Vagina (tissue), 2 donors: ENCODE measurements at regions not wholly inside any gene's neighbourhood (a gene's known extent, or its start where the extent isn't known, plus 50 kb on each side); places are given as distances from the start of the nearest gene placed in this dataset.
A peak's percentile ranks its signal among the peaks of the same experiment; 100 is the strongest.

Source experiments
- DNase-seq, 2 donors: peaks; one replicate each; pipeline ENCODE4 v3.0.0-alpha.2; 2017; ENCODE audit errors: extremely low spot score in 2 of 2
- H3K27ac ChIP-seq: fragments of 200-600 bp; sonication (generic); one replicate; pipeline ENCODE4 v1.5.1; 2019
- H3K27me3 ChIP-seq: fragments of 200-600 bp; sonication (generic); one replicate; pipeline ENCODE4 v1.5.1; 2019
- H3K36me3 ChIP-seq, 2 donors: fragments of 200-600 bp; sonication (generic); one replicate each; pipeline ENCODE4 v1.5.1; 2017 to 2019
- H3K4me1 ChIP-seq: fragments of 200-600 bp; sonication (generic); one replicate; pipeline ENCODE4 v1.5.1; 2019
- H3K4me3 ChIP-seq, 2 donors: fragments of 200-600 bp; sonication (generic); 1 replicate in 1 of 2; 2 replicates in 1 of 2; pipeline ENCODE4 v1.5.1; 2016 to 2019
- H3K9me3 ChIP-seq: fragments of 200-600 bp; sonication (generic); one replicate; pipeline ENCODE4 v1.5.1; 2019
- CTCF ChIP-seq, 3 experiments: fragments of 450-650 bp in 2 of 3; fragments of 200-600 bp in 1 of 3; sonication (generic) in 1 of 3; IDR thresholded peaks; one replicate each; pipeline ENCODE4 v1.5.1; 2017 to 2019; ENCODE audit warnings: antibody characterized with exemption in 3 of 3, mild to moderate bottlenecking in 2 of 3, moderate library complexity in 2 of 3
- POLR2A ChIP-seq, 2 donors: fragments of 450-650 bp; IDR thresholded peaks; one replicate each; pipeline ENCODE4 v1.6.1; 2017; ENCODE audit warnings: antibody characterized with exemption in 2 of 2, mild to moderate bottlenecking in 2 of 2, moderate library complexity in 2 of 2
- POLR2AphosphoS5 ChIP-seq, 2 donors: sonication (generic); formaldehyde crosslinking; IDR thresholded peaks; one replicate each; pipeline ENCODE4 v1.9.0; 2017; ENCODE audit warnings: antibody characterized with exemption in 2 of 2, mild to moderate bottlenecking in 2 of 2, low read depth in 1 of 2; ENCODE audit not compliant: insufficient read depth in 1 of 2
- intact Hi-C: fragments of 100-400 bp; cut with DNase I; formaldehyde crosslinking; loops from one replicate; pipeline ENCODE4 v1.15.1; 2023

GRCh38 chr19:30780032-30780431, 407.8 kb downstream of the ZNF536 start:
- Histone ChIP-seq H3K4me1 (peaks cover 11% of the 10 kb centered on the region), H3K36me3 (no peaks in the 10 kb centered on the region), H3K4me3 (no peak overlapping the region), H3K9me3 (no peaks in the 10 kb centered on the region), H3K27me3 (no peaks in the 10 kb centered on the region), H3K27ac (no peak overlapping the region)
- intact Hi-C loops = no loop called here
- TF ChIP-seq POLR2A (IDR thresholded peaks at IDR 0.05) = no peak
- TF ChIP-seq CTCF (IDR thresholded peaks at IDR 0.05) = no peak
- no peak for TF ChIP-seq POLR2AphosphoS5 (IDR thresholded peaks at IDR 0.05; ENCODE audit: insufficient read depth in 1 of 2, low read depth in 1 of 2)
- peak in 1 of 2 donors; percentile 47 for DNase-seq

GRCh38 chr19:30778961-30779715, 407.0 kb downstream of the ZNF536 start:
- peak in 1 of 2 donors; percentile 44 for DNase-seq
- Histone ChIP-seq H3K27me3 (no peaks in the 10 kb centered on the region), H3K27ac (no peak overlapping the region), H3K36me3 (no peaks in the 10 kb centered on the region), H3K9me3 (no peaks in the 10 kb centered on the region), H3K4me1 (peaks cover 11% of the 10 kb centered on the region), H3K4me3 (no peak overlapping the region)
- intact Hi-C loops = no loop called here
- TF ChIP-seq POLR2A (IDR thresholded peaks at IDR 0.05) (no peak), CTCF (IDR thresholded peaks at IDR 0.05) (no peak), POLR2AphosphoS5 (IDR thresholded peaks at IDR 0.05; ENCODE audit: insufficient read depth in 1 of 2, low read depth in 1 of 2) (no peak)

- peak in 1 of 2 donors; percentile 56 for DNase-seq
- Histone ChIP-seq H3K9me3 (no peaks in the 10 kb centered on the region), H3K36me3 (no peaks in the 10 kb centered on the region), H3K27ac (no peak overlapping the region), H3K4me3 (no peak overlapping the region), H3K4me1 (peaks cover 11% of the 10 kb centered on the region), H3K27me3 (no peaks in the 10 kb centered on the region)
- TF ChIP-seq POLR2A (IDR thresholded peaks at IDR 0.05) (no peak), POLR2AphosphoS5 (IDR thresholded peaks at IDR 0.05; ENCODE audit: insufficient read depth in 1 of 2, low read depth in 1 of 2) (no peak), CTCF (IDR thresholded peaks at IDR 0.05) (no peak)
- intact Hi-C loops = no loop called here
Measured at GRCh38 chr19:30778061-30778460, 405.9 kb downstream of the ZNF536 start.

- H3K4me3 ChIP-seq = no peak overlapping the region
- intact Hi-C loops = no loop called here
- no peak for DNase-seq
- no peak overlapping the region for H3K27ac ChIP-seq
- no peaks in the 10 kb centered on the region for H3K9me3 ChIP-seq
- H3K27me3 ChIP-seq = no peaks in the 10 kb centered on the region
- no peaks in the 10 kb centered on the region for H3K36me3 ChIP-seq
- H3K4me1 ChIP-seq = peaks cover 9% of the 10 kb centered on the region
- no peak for TF ChIP-seq CTCF (IDR thresholded peaks at IDR 0.05)
- TF ChIP-seq POLR2AphosphoS5 (IDR thresholded peaks at IDR 0.05; ENCODE audit: insufficient read depth in 1 of 2, low read depth in 1 of 2) = no peak
- TF ChIP-seq POLR2A (IDR thresholded peaks at IDR 0.05) = no peak
Measured at GRCh38 chr19:30775956-30776355, 403.8 kb downstream of the ZNF536 start.

- intact Hi-C loops = no loop called here
- Histone ChIP-seq H3K27me3 (no peaks in the 10 kb centered on the region), H3K27ac (no peak overlapping the region), H3K36me3 (no peaks in the 10 kb centered on the region), H3K4me3 (no peak overlapping the region), H3K4me1 (no peaks in the 10 kb centered on the region), H3K9me3 (no peaks in the 10 kb centered on the region)
- TF ChIP-seq POLR2AphosphoS5 (IDR thresholded peaks at IDR 0.05; ENCODE audit: insufficient read depth in 1 of 2, low read depth in 1 of 2) (no peak), CTCF (IDR thresholded peaks at IDR 0.05) (no peak)
- DNase-seq = no peak
Measured at GRCh38 chr19:30774252-30774766, 402.1 kb downstream of the ZNF536 start.
